Osteoblast (primary cell): ENCODE measurements at regions not wholly inside any gene's neighbourhood (a gene's known extent, or its start where the extent isn't known, plus 50 kb on each side); places are given as distances from the start of the nearest gene placed in this dataset.

Experiments used
- DNase-seq: peaks from one replicate; pipeline ENCODE4 v3.0.0; 2011; ENCODE audit warnings: low spot score, mixed read lengths; ENCODE audit not compliant: insufficient read length; ENCODE audit errors: missing footprints
- H2AFZ ChIP-seq: 2 replicates; pipeline ENCODE4 v1.6.0; 2011; ENCODE audit warnings: mild to moderate bottlenecking, low read length
- H3K27ac ChIP-seq: 2 replicates; pipeline ENCODE4 v1.5.1; 2011; ENCODE audit warnings: mild to moderate bottlenecking, low read depth, low read length, moderate library complexity
- H3K27me3 ChIP-seq: 2 replicates; pipeline ENCODE4 v1.6.0; 2012; ENCODE audit warnings: mild to moderate bottlenecking, control low read depth, inconsistent platforms, low read length, moderate library complexity; ENCODE audit not compliant: insufficient read depth
- H3K36me3 ChIP-seq: 2 replicates; pipeline ENCODE4 v1.5.1; 2011; ENCODE audit warnings: mild to moderate bottlenecking, low read length, control low read depth, moderate library complexity; ENCODE audit not compliant: insufficient read depth
- H3K4me1 ChIP-seq: 2 replicates; pipeline ENCODE4 v1.5.1; 2011; ENCODE audit warnings: mild to moderate bottlenecking, low read length, control low read depth, moderate library complexity; ENCODE audit not compliant: insufficient read depth
- H3K4me2 ChIP-seq: 2 replicates; pipeline ENCODE4 v1.6.0; 2011; ENCODE audit warnings: mild to moderate bottlenecking, low read length; ENCODE audit not compliant: insufficient read depth
- H3K4me3 ChIP-seq: fragments of 200-600 bp; sonication (generic); 3 replicates; pipeline ENCODE4 v1.5.1; 2012; ENCODE audit warnings: mild to moderate bottlenecking, low read length, inconsistent platforms; ENCODE audit not compliant: insufficient read depth
- H3K79me2 ChIP-seq: 2 replicates; pipeline ENCODE4 v1.6.0; 2012; ENCODE audit warnings: mild to moderate bottlenecking, low read length, control low read depth, inconsistent platforms; ENCODE audit not compliant: insufficient read depth
- H3K9me3 ChIP-seq: 2 replicates; pipeline ENCODE4 v1.5.1; 2011; ENCODE audit warnings: low read depth, low read length, control low read depth
- H4K20me1 ChIP-seq: 2 replicates; pipeline ENCODE4 v1.6.0; 2012; ENCODE audit warnings: mild to moderate bottlenecking, low read length, control low read depth; ENCODE audit not compliant: insufficient read depth
- TF ChIP-seq, protein P1 (sequence below): IDR thresholded peaks from 2 replicates; pipeline ENCODE4 v1.5.1; 2011; ENCODE audit warnings: mild to moderate bottlenecking, low read depth, low read length, moderate library complexity; ENCODE audit errors: extremely low read depth

- Histone ChIP-seq H3K79me2 (no peaks in the 10 kb centered on the region), H3K4me1 (no peaks in the 10 kb centered on the region), H3K4me2 (no peak overlapping the region), H4K20me1 (no peaks in the 10 kb centered on the region), H3K4me3 (no peak overlapping the region), H3K27me3 (no peaks in the 10 kb centered on the region), H3K9me3 (no peaks in the 10 kb centered on the region), H3K27ac (no peak overlapping the region), H3K36me3 (no peaks in the 10 kb centered on the region), H2AFZ (no peak overlapping the region)
- no peak for DNase-seq
- TF ChIP-seq, protein P1, sequence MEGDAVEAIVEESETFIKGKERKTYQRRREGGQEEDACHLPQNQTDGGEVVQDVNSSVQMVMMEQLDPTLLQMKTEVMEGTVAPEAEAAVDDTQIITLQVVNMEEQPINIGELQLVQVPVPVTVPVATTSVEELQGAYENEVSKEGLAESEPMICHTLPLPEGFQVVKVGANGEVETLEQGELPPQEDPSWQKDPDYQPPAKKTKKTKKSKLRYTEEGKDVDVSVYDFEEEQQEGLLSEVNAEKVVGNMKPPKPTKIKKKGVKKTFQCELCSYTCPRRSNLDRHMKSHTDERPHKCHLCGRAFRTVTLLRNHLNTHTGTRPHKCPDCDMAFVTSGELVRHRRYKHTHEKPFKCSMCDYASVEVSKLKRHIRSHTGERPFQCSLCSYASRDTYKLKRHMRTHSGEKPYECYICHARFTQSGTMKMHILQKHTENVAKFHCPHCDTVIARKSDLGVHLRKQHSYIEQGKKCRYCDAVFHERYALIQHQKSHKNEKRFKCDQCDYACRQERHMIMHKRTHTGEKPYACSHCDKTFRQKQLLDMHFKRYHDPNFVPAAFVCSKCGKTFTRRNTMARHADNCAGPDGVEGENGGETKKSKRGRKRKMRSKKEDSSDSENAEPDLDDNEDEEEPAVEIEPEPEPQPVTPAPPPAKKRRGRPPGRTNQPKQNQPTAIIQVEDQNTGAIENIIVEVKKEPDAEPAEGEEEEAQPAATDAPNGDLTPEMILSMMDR, result no peak
Measured at GRCh38 chr7:96452146-96452545, 130.2 kb upstream of the SLC25A13 start.

GRCh38 chr7:96449094-96449493, 127.2 kb upstream of the SLC25A13 start:
- H3K4me2 ChIP-seq, result no peak overlapping the region
- no peaks in the 10 kb centered on the region for H3K36me3 ChIP-seq
- H2AFZ ChIP-seq, result no peak overlapping the region
- TF ChIP-seq, protein P1, result no peak
- no peaks in the 10 kb centered on the region for H3K27me3 ChIP-seq
- H3K79me2 ChIP-seq, result no peaks in the 10 kb centered on the region
- no peaks in the 10 kb centered on the region for H3K4me1 ChIP-seq
- no peak for DNase-seq
- H3K9me3 ChIP-seq, result no peaks in the 10 kb centered on the region
- no peak overlapping the region for H3K27ac ChIP-seq
- no peak overlapping the region for H3K4me3 ChIP-seq
- H4K20me1 ChIP-seq, result no peaks in the 10 kb centered on the region

- Histone ChIP-seq H3K36me3 (no peaks in the 10 kb centered on the region), H3K4me1 (no peaks in the 10 kb centered on the region), H3K4me3 (no peak overlapping the region), H3K4me2 (no peak overlapping the region), H3K79me2 (no peaks in the 10 kb centered on the region), H3K27me3 (no peaks in the 10 kb centered on the region), H4K20me1 (no peaks in the 10 kb centered on the region), H3K9me3 (no peaks in the 10 kb centered on the region), H2AFZ (no peak overlapping the region), H3K27ac (no peak overlapping the region)
- TF ChIP-seq, protein P1, result no peak
- DNase-seq, result no peak
Measured at GRCh38 chr7:96447109-96447645, 125.3 kb upstream of the SLC25A13 start.

- Histone ChIP-seq H3K9me3 (no peaks in the 10 kb centered on the region), H3K27me3 (no peaks in the 10 kb centered on the region), H2AFZ (no peak overlapping the region), H3K4me1 (no peaks in the 10 kb centered on the region), H3K79me2 (no peaks in the 10 kb centered on the region), H4K20me1 (no peaks in the 10 kb centered on the region), H3K36me3 (no peaks in the 10 kb centered on the region), H3K4me2 (no peak overlapping the region), H3K4me3 (no peak overlapping the region), H3K27ac (no peak overlapping the region)
- TF ChIP-seq, protein P1, result no peak
- no peak for DNase-seq
Measured at GRCh38 chr7:96441436-96442084, 119.7 kb upstream of the SLC25A13 start.
